IPS-18a (cell line): ENCODE measurements at regions not wholly inside any gene's neighbourhood (a gene's known extent, or its start where the extent isn't known, plus 50 kb on each side); places are given as distances from the start of the nearest gene placed in this dataset.

Experiments used
- H3K27ac ChIP-seq: one replicate; pipeline ENCODE4 v1.5.1; 2013; ENCODE audit warnings: low read length
- H3K27me3 ChIP-seq: one replicate; pipeline ENCODE4 v1.6.1; 2013; ENCODE audit warnings: mild to moderate bottlenecking, low read length; ENCODE audit not compliant: control insufficient read depth, insufficient read depth
- H3K36me3 ChIP-seq: one replicate; pipeline ENCODE4 v1.6.1; 2013; ENCODE audit warnings: low read depth, low read length; ENCODE audit not compliant: control insufficient read depth
- H3K4me1 ChIP-seq: one replicate; pipeline ENCODE4 v1.6.1; 2013; ENCODE audit warnings: low read depth, low read length; ENCODE audit not compliant: control insufficient read depth
- H3K4me3 ChIP-seq: one replicate; pipeline ENCODE4 v1.5.1; 2013; ENCODE audit warnings: low read length
- H3K9ac ChIP-seq: one replicate; pipeline ENCODE4 v1.6.1; 2013; ENCODE audit warnings: mild to moderate bottlenecking, low read length, moderate library complexity
- H3K9me3 ChIP-seq: one replicate; pipeline ENCODE4 v1.6.1; 2013; ENCODE audit warnings: low read depth, low read length; ENCODE audit not compliant: control insufficient read depth

- H3K4me1 ChIP-seq: no peaks in the 10 kb centered on the region
- H3K9me3 ChIP-seq: no peaks in the 10 kb centered on the region
- no peak overlapping the region for H3K27ac ChIP-seq
- H3K36me3 ChIP-seq: no peaks in the 10 kb centered on the region
- H3K4me3 ChIP-seq: no peak overlapping the region
- no peak overlapping the region for H3K9ac ChIP-seq
- H3K27me3 ChIP-seq: no peaks in the 10 kb centered on the region
Observed at GRCh38 chr6:113599444-113599843, 257.7 kb upstream of the MARCKS start.

- no peaks in the 10 kb centered on the region for H3K4me1 ChIP-seq
- no peaks in the 10 kb centered on the region for H3K36me3 ChIP-seq
- H3K9ac ChIP-seq: no peak overlapping the region
- H3K27me3 ChIP-seq: no peaks in the 10 kb centered on the region
- no peak overlapping the region for H3K4me3 ChIP-seq
- H3K27ac ChIP-seq: no peak overlapping the region
- no peaks in the 10 kb centered on the region for H3K9me3 ChIP-seq
Observed at GRCh38 chr6:113600551-113601339, 256.4 kb upstream of the MARCKS start.

- Histone ChIP-seq H3K36me3 (no peaks in the 10 kb centered on the region), H3K9ac (no peak overlapping the region), H3K9me3 (no peaks in the 10 kb centered on the region), H3K4me1 (no peaks in the 10 kb centered on the region), H3K27ac (no peak overlapping the region), H3K27me3 (no peaks in the 10 kb centered on the region), H3K4me3 (no peak overlapping the region)
Observed at GRCh38 chr6:113607821-113608545, 249.2 kb upstream of the MARCKS start.

- no peak overlapping the region for H3K4me3 ChIP-seq
- H3K27me3 ChIP-seq: no peaks in the 10 kb centered on the region
- no peak overlapping the region for H3K27ac ChIP-seq
- H3K9me3 ChIP-seq: no peaks in the 10 kb centered on the region
- H3K9ac ChIP-seq: no peak overlapping the region
- no peaks in the 10 kb centered on the region for H3K4me1 ChIP-seq
- H3K36me3 ChIP-seq: no peaks in the 10 kb centered on the region
Observed at GRCh38 chr6:113610377-113610988, 246.7 kb upstream of the MARCKS start.

GRCh38 chr6:113616701-113617274 is 240.4 kb upstream of the MARCKS start:
- H3K9ac ChIP-seq: no peak overlapping the region
- no peaks in the 10 kb centered on the region for H3K9me3 ChIP-seq
- H3K4me3 ChIP-seq: no peak overlapping the region
- no peaks in the 10 kb centered on the region for H3K36me3 ChIP-seq
- no peaks in the 10 kb centered on the region for H3K27me3 ChIP-seq
- no peak overlapping the region for H3K27ac ChIP-seq
- peaks cover 8% of the 10 kb centered on the region for H3K4me1 ChIP-seq

GRCh38 chr6:113619077-113619476 is 238.1 kb upstream of the MARCKS start:
- no peak overlapping the region for H3K4me3 ChIP-seq
- H3K27me3 ChIP-seq: no peaks in the 10 kb centered on the region
- no peaks in the 10 kb centered on the region for H3K9me3 ChIP-seq

GRCh38 chr6:113620386-113620785 is 236.8 kb upstream of the MARCKS start:
- Histone ChIP-seq H3K27ac (no peak overlapping the region), H3K36me3 (no peaks in the 10 kb centered on the region), H3K9me3 (no peaks in the 10 kb centered on the region), H3K27me3 (no peaks in the 10 kb centered on the region), H3K4me1 (peaks cover 8% of the 10 kb centered on the region), H3K9ac (no peak overlapping the region), H3K4me3 (no peak overlapping the region)

More at GRCh38 chr6:113619077-113619476, 238.1 kb upstream of the MARCKS start:
- Histone ChIP-seq H3K4me1 (peaks cover 8% of the 10 kb centered on the region), H3K36me3 (no peaks in the 10 kb centered on the region), H3K27ac (no peak overlapping the region), H3K9ac (no peak overlapping the region)

- H3K9ac ChIP-seq: no peak overlapping the region
- no peak overlapping the region for H3K4me3 ChIP-seq
- H3K36me3 ChIP-seq: no peaks in the 10 kb centered on the region
- H3K4me1 ChIP-seq: peaks cover 8% of the 10 kb centered on the region
- no peak overlapping the region for H3K27ac ChIP-seq
- H3K9me3 ChIP-seq: no peaks in the 10 kb centered on the region
- H3K27me3 ChIP-seq: no peaks in the 10 kb centered on the region
Observed at GRCh38 chr6:113622254-113622653, 234.9 kb upstream of the MARCKS start.

GRCh38 chr6:113623129-113623528 is 234.0 kb upstream of the MARCKS start:
- Histone ChIP-seq H3K9me3 (no peaks in the 10 kb centered on the region), H3K27me3 (no peaks in the 10 kb centered on the region), H3K4me1 (peaks cover 8% of the 10 kb centered on the region), H3K4me3 (no peak overlapping the region), H3K9ac (no peak overlapping the region), H3K36me3 (no peaks in the 10 kb centered on the region), H3K27ac (no peak overlapping the region)

GRCh38 chr6:113625850-113626249 is 231.3 kb upstream of the MARCKS start:
- no peak overlapping the region for H3K9ac ChIP-seq
- no peaks in the 10 kb centered on the region for H3K27me3 ChIP-seq
- H3K4me3 ChIP-seq: no peak overlapping the region
- H3K27ac ChIP-seq: no peak overlapping the region
- H3K9me3 ChIP-seq: no peaks in the 10 kb centered on the region
- peaks cover 1% of the 10 kb centered on the region for H3K4me1 ChIP-seq
- no peaks in the 10 kb centered on the region for H3K36me3 ChIP-seq

- Histone ChIP-seq H3K27ac (no peak overlapping the region), H3K4me1 (peaks cover 5% of the 10 kb centered on the region), H3K27me3 (no peaks in the 10 kb centered on the region), H3K9ac (no peak overlapping the region), H3K4me3 (no peak overlapping the region), H3K36me3 (no peaks in the 10 kb centered on the region), H3K9me3 (no peaks in the 10 kb centered on the region)
Observed at GRCh38 chr6:113626475-113626874, 230.7 kb upstream of the MARCKS start.
